GM21515 (cell line): ENCODE measurements at regions not wholly inside any gene's neighbourhood (a gene's known extent, or its start where the extent isn't known, plus 50 kb on each side); places are given as distances from the start of the nearest gene placed in this dataset.
"Not testable (repeated sequence)": the region's sequence is repeated elsewhere in the genome, so short reads cannot be mapped to it uniquely, and the experiment has no call there.

Experiments
- ATAC-seq: cut with Tn5 transposase; IDR thresholded peaks from one replicate; pipeline ENCODE4 v1.9.1; 2021; ENCODE audit not compliant: unreplicated experiment

- ATAC-seq: no peak
Measured at GRCh38 chr11:130668751-130669150, 220.3 kb downstream of the ADAMTS15 start.

DNA sequence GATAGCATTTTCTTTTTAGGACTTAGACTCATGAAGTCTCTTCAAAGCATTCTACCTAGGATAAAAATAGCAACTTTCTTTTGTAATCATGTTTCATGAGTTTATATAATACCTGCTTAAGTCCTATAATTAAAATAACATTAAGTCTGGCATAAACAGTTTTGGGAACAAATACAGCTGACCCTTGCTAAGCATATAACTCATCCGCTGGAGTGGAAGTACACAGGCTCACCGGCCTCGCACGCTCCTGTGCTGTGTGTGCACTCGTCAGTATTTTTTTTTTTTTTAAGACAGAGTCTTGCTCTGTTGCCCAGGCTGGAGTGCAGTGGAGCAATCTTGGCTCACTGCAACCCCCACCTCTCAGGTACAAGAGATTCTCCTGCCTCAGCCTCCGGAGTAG is 221.8 kb downstream of the ADAMTS15 start:
- no peak for ATAC-seq

- ATAC-seq: no peak
Measured at GRCh38 chr11:130671801-130672700, 223.6 kb downstream of the ADAMTS15 start.

- no peak for ATAC-seq
Measured at GRCh38 chr11:130672911-130673310, 224.5 kb downstream of the ADAMTS15 start.

GRCh38 chr11:130673698-130674097 is 225.3 kb downstream of the ADAMTS15 start:
- ATAC-seq: no peak

GRCh38 chr11:130674686-130675308 is 226.4 kb downstream of the ADAMTS15 start:
- no peak for ATAC-seq

DNA sequence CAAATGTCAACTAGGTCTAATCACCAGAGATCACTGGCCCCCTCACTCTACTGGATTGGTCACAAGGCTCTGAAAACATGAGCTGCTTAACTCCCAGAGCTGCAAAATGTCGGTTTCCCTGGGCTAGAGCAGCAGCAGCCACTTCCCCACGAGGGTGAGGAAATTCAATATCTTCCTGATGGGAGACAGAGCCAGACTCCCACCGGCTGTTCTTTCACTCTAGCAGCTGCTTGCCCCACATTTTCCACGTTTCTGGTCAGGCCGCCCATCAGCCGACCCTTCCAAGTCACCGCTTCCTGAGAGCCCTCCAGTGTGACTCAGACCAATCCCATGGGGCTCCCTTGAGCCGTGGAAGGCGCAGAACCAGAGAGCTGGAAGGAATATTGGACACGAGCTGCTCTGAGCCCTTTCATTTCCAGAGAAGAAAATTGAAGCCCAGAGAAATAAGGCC is 227.0 kb downstream of the ADAMTS15 start:
- no peak for ATAC-seq

GRCh38 chr11:130675917-130676316 is 227.5 kb downstream of the ADAMTS15 start:
- ATAC-seq: no peak

DNA sequence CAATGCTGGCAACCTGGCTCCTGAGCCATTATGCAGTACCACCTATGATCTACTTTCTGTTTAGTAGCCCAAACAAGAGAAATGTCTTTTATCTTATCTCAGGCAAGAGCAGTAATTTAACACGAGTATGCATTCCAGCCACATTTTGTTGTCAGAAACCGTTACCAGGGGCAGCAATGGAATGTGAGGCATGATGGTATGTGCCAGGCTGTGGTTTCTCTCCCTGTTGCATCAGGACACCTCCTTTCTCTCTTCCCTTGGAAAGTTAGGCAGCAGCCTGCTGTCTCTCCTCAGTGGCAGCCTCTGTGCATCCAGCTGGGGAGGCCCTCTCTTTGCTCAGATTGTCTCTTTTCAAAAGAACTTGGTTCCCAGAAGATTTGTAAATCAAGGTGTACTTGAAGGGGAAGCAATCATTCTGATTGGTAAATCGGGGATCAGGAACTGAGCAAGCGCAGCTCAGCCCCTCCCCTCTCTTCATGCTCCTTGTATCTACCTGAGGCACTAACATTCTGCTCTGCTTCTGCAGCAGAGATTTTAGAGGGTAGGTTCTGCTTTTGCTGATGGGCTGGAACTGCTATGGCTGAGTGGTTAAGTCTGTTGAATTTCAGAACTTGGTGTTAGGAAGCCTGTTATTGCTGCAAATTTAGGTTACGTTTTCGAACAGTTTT is 229.2 kb downstream of the ADAMTS15 start:
- no peak for ATAC-seq

DNA sequence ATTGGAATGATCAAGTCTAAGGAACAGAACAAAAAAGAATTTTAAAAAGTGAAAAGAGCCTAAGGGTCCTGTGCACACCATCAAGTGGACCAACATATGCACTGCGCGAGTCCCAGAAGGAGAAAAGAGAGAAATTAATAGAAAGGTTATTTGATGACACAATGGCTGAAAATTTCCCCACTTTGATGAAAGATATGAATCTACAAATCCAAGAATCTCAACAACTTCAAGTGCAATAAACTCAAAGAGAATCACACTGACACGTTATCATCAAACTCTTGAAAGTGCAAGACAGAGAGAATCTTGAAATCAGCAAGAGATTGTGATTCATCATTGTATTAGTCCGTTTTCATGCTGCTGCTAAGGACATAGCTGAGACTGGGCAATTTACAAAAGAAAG is 230.8 kb downstream of the ADAMTS15 start:
- no peak for ATAC-seq

GRCh38 chr11:130682471-130682870 is 233.8 kb downstream of the SNX19 start:
- ATAC-seq: not testable (repeated sequence)

GRCh38 chr11:130689222-130689908 is 226.9 kb downstream of the SNX19 start:
- ATAC-seq: no peak

DNA sequence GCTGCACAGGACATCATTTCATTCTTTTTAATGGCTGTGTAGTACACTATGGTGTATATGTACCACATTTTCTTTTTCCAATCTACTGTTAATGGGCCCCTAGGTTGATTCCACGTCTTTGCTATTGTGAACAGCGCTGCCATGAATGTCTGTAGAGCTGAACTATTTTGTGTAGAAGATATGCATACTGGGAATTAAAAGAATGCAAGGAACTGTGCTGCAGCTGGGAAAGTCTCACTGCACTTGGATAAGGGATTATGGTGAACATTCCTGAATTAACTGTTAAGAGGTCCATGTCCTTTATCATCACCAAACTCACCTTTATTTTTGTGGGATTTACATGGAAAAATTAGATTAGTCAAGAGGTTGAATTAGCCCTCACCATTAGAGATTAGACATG is 224.7 kb downstream of the SNX19 start:
- no peak for ATAC-seq

GRCh38 chr11:130692220-130692619 is 224.1 kb downstream of the SNX19 start:
- no peak for ATAC-seq

- ATAC-seq: no peak
Measured at GRCh38 chr11:130693543-130693942, 222.7 kb downstream of the SNX19 start.

GRCh38 chr11:130694488-130695045 is 221.7 kb downstream of the SNX19 start:
- ATAC-seq: no peak

DNA sequence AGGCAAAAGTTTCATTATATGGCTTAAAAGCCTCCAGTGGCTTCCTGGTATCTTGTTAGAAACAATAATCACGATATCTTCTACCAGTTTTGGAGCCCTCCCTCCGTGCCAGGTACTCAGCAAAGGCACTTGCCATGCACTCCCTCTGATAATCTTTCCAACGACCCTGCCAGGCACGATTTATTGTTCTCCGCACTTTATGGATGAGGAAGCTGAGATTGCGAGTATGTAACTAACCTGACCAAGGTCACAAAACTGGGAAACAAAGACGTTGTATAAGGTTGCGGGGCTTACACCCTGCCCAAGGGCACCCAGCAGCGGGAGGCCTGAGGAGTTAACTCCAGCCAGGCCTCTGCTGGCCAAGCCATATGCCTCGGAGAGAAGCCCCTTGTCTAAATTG is 218.1 kb downstream of the SNX19 start:
- no peak for ATAC-seq

- no peak for ATAC-seq
Measured at GRCh38 chr11:130699561-130699960, 216.7 kb downstream of the SNX19 start.

- ATAC-seq: no peak
Measured at GRCh38 chr11:130700092-130700491, 216.2 kb downstream of the SNX19 start.

GRCh38 chr11:130703489-130704190 is 212.6 kb downstream of the SNX19 start:
- no peak for ATAC-seq
